K562 (cell line): ENCODE measurements at regions not wholly inside any gene's neighbourhood (a gene's known extent, or its start where the extent isn't known, plus 50 kb on each side); places are given as distances from the start of the nearest gene placed in this dataset.

Experiments
- ATAC-seq: fragments of 200-7000 bp; cut with Tn5 transposase; 3 replicates; pipeline ENCODE4 v1.9.1; 2020; ENCODE audit warnings: moderate library complexity
- BruUV-seq: library from RNA; stranded (reverse); fragments of 400-500 nt; replicated peaks from 2 replicates; lab custom pipeline; 2021; lab: Mats Ljungman, UMichigan
- CTCF ChIA-PET: fragments of 300-600 bp; formaldehyde crosslinking; extraction: SDS; loops from one replicate; lab custom pipeline; 2021; ENCODE audit warnings: low intra/inter-chr PET ratio; lab: Yijun Ruan, JAX
- POLR2A ChIA-PET: fragments of 300-600, 350-650 bp; sonication (Branson Sonifier 250); formaldehyde crosslinking; extraction: SDS; loops from one replicate; lab custom pipeline; 2021; ENCODE audit warnings: antibody characterized with exemption, inconsistent platforms; lab: Yijun Ruan, JAX
- DNase-seq, 4 experiments: peaks; one replicate each; pipeline versions ENCODE4 v3.0.0 to v3.0.0-alpha.2; 2011 to 2018; ENCODE audit warnings: low spot score in 3 of 4, mixed read lengths in 3 of 4; ENCODE audit errors: extremely low read depth in 1 of 4
- FAIRE-seq: peaks from 2 replicates; lab custom pipeline; 2011; peaks lifted over from hg19 to GRCh38; lab: Jason Lieb, UNC
- H2AFZ ChIP-seq: 2 replicates; pipeline ENCODE4 v1.6.0; 2011; ENCODE audit warnings: low read depth, low read length, control low read depth, inconsistent platforms
- H3K27ac ChIP-seq: fragments of 200-600 bp; 3 replicates; pipeline ENCODE4 v1.8.0; 2011; ENCODE audit warnings: low read depth, mild to moderate bottlenecking, control low read depth, inconsistent platforms, low read length, moderate library complexity, mixed read lengths; ENCODE audit errors: extremely low read depth
- H3K27me3 ChIP-seq, 2 experiments: fragments of 300-600 bp in 1 of 2; 2 replicates in 1 of 2; 3 replicates in 1 of 2; pipeline versions ENCODE4 v1.6.0 to v1.8.0; 2011; ENCODE audit warnings: inconsistent platforms in 2 of 2, low read length in 2 of 2, mild to moderate bottlenecking in 1 of 2, mixed read lengths in 1 of 2, moderate library complexity in 1 of 2; ENCODE audit not compliant: control insufficient read depth in 2 of 2, insufficient read depth in 2 of 2
- H3K36me3 ChIP-seq: fragments of 300-600 bp; 3 replicates; pipeline ENCODE4 v1.8.0; 2011; ENCODE audit warnings: mild to moderate bottlenecking, low read length, inconsistent platforms; ENCODE audit not compliant: control insufficient read depth, insufficient read depth
- H3K4me1 ChIP-seq, 2 experiments: fragments of 200-600 bp in 1 of 2; replicated peaks in 1 of 2; 2 replicates in 1 of 2; 3 replicates in 1 of 2; pipeline versions ENCODE4 v1.5.1 to v1.8.0; 2011; ENCODE audit warnings: inconsistent platforms in 2 of 2, low read length in 2 of 2, mild to moderate bottlenecking in 1 of 2, mixed read lengths in 1 of 2, moderate library complexity in 1 of 2; ENCODE audit not compliant: control insufficient read depth in 2 of 2, insufficient read depth in 2 of 2
- H3K4me2 ChIP-seq: 2 replicates; pipeline ENCODE4 v1.6.1; 2011; ENCODE audit warnings: low read length, control low read depth, inconsistent platforms, mixed read lengths; ENCODE audit not compliant: insufficient read depth
- H3K4me3 ChIP-seq: fragments of 200-600 bp; sonication (generic), shearing (Covaris generic); 2 replicates; pipeline ENCODE4 v1.5.1; 2016; ENCODE audit warnings: control low read depth, inconsistent platforms
- H3K79me2 ChIP-seq: fragments of 200-600 bp; 3 replicates; pipeline ENCODE4 v1.8.0; 2011; ENCODE audit warnings: low read length, inconsistent platforms; ENCODE audit not compliant: control insufficient read depth, insufficient read depth
- H3K9ac ChIP-seq, 2 experiments: 2 replicates each; pipeline versions ENCODE4 v1.6.0 to v1.6.1; 2011; ENCODE audit warnings: low read depth in 2 of 2, low read length in 2 of 2, control low read depth in 1 of 2, inconsistent platforms in 1 of 2, mild to moderate bottlenecking in 1 of 2, mixed read lengths in 1 of 2; ENCODE audit not compliant: insufficient read depth in 1 of 2
- H3K9me1 ChIP-seq: one replicate; pipeline ENCODE4 v1.6.0; 2011; ENCODE audit warnings: inconsistent platforms, mild to moderate bottlenecking, low read length, moderate library complexity; ENCODE audit not compliant: control insufficient read depth, insufficient read depth
- H3K9me3 ChIP-seq: replicated peaks from 2 replicates; pipeline ENCODE4 v1.5.1; 2011; ENCODE audit warnings: low read depth, low read length, inconsistent platforms; ENCODE audit not compliant: control insufficient read depth, insufficient read depth
- H4K20me1 ChIP-seq: replicated peaks from 2 replicates; pipeline ENCODE4 v1.6.1; 2011; ENCODE audit warnings: low read length, inconsistent platforms, mixed read lengths; ENCODE audit not compliant: control insufficient read depth, insufficient read depth
- BMI1 ChIP-seq: fragments of 150-350 bp; IDR thresholded peaks from 2 replicates; pipeline ENCODE4 v1.6.1; 2014; ENCODE audit warnings: low read length
- CEBPG ChIP-seq, 3 experiments: fragments of 200-800 bp in 1 of 3; sonication (Bioruptor generic) in 1 of 3; sonication (generic) in 1 of 3; formaldehyde crosslinking in 1 of 3; IDR thresholded peaks in 2 of 3; conservative IDR thresholded peaks in 1 of 3; 2 replicates each; pipeline versions ENCODE4 v1.6.1 to v1.8.0; 2016 to 2022; ENCODE audit warnings: missing compliant biosample characterization in 2 of 3, missing genetic modification characterization in 2 of 3, mild to moderate bottlenecking in 1 of 3, missing genetic modification reagents in 1 of 3
- DMBX1 ChIP-seq: fragments of 250-450 bp; sonication (Bioruptor Pico); IDR thresholded peaks from 2 replicates; pipeline ENCODE4 v1.8.0; 2022; ENCODE audit warnings: inconsistent platforms, mild to moderate bottlenecking, moderate library complexity, borderline replicate concordance
- ILF3 ChIP-seq: fragments of 450-650 bp; IDR thresholded peaks from 2 replicates; pipeline ENCODE4 v1.6.1; 2018; ENCODE audit warnings: antibody characterized with exemption, mild to moderate bottlenecking, moderate library complexity, borderline replicate concordance
- MCM2 ChIP-seq: fragments of 450-650 bp; IDR thresholded peaks from 2 replicates; pipeline ENCODE4 v1.6.1; 2017; ENCODE audit warnings: low read depth, mild to moderate bottlenecking
- NCOA1 ChIP-seq: fragments of 450-650 bp; IDR thresholded peaks from 2 replicates; pipeline ENCODE4 v1.6.1; 2016; ENCODE audit warnings: low read depth
- PKNOX1 ChIP-seq: fragments of 450-650 bp; IDR thresholded peaks from 2 replicates; pipeline ENCODE4 v1.6.1; 2016
- POLR3G ChIP-seq: IDR thresholded peaks from 2 replicates; pipeline ENCODE4 v1.6.1; 2011; ENCODE audit not compliant: insufficient read length, insufficient replicate concordance; ENCODE audit errors: extremely low read depth
- SMAD4 ChIP-seq: fragments of 250-450 bp; sonication (Bioruptor Pico); conservative IDR thresholded peaks from 2 replicates; pipeline ENCODE4 v1.8.0; 2021; ENCODE audit warnings: inconsistent platforms, mild to moderate bottlenecking, moderate library complexity
- ZNF79 ChIP-seq: fragments of 250-450 bp; sonication (Bioruptor Pico); IDR thresholded peaks from 2 replicates; pipeline ENCODE4 v1.4.0; 2020; ENCODE audit warnings: low read depth, mild to moderate bottlenecking, moderate library complexity
- WGBS: fragments of 100-300 bp; shearing (Covaris generic); methylation state at CpG from one replicate; pipeline ENCODE4 v1.1.6; 2016; ENCODE audit warnings: low coverage, mixed read lengths; ENCODE audit not compliant: insufficient coverage; ENCODE audit errors: missing lambda C conversion rate; 5-methylcytosine and 5-hydroxymethylcytosine counted together
- in situ Hi-C: fragments of 300-500 bp; cut with MboI; formaldehyde crosslinking; loops from 4 replicates; pipeline ENCODE4 v1.15.0; 2018; ENCODE audit warnings: inconsistent platforms, mixed read lengths
- intact Hi-C: fragments of 100-400 bp; cut with micrococcal nuclease; formaldehyde crosslinking; loops from 2 replicates; pipeline ENCODE4 v1.14.2; 2022
- TF ChIP-seq, protein P1 (sequence below): IDR thresholded peaks from 3 replicates; pipeline ENCODE4 v1.6.1; 2011; ENCODE audit warnings: borderline replicate concordance, mild to moderate bottlenecking; ENCODE audit not compliant: insufficient read length, insufficient read depth

- in situ Hi-C loops (no loop called here), intact Hi-C loops (no loop called here)
- H3K27me3 ChIP-seq = no peaks in the 10 kb centered on the region
- H3K4me3 ChIP-seq = no peak overlapping the region
- POLR2A ChIA-PET = no interaction called here
- no peaks in the 10 kb centered on the region for H4K20me1 ChIP-seq
- DNase-seq (no peak), ATAC-seq (no peak), FAIRE-seq (no peak)
- CTCF ChIA-PET = no interaction called here
- no peaks in the 10 kb centered on the region for H3K9me3 ChIP-seq
- WGBS = 0% methylated on average over 3 of the region's 3 CpGs
- H3K79me2 ChIP-seq = no peaks in the 10 kb centered on the region
- H3K27ac ChIP-seq = no peak overlapping the region
- H3K9ac ChIP-seq = no peak overlapping the region
- no peaks in the 10 kb centered on the region for H3K9me1 ChIP-seq
- H3K4me2 ChIP-seq = no peak overlapping the region
- no peak for TF ChIP-seq DMBX1 (CRISPR knock-in tag)
- TF ChIP-seq, all 486 proteins: peak for 0
- BruUV-seq = no TSS peak
- Histone ChIP-seq H2AFZ (no peak overlapping the region), H3K36me3 (no peaks in the 10 kb centered on the region), H3K4me1 (no peaks in the 10 kb centered on the region)
Measured at GRCh38 chr5:39896104-39896503, 471.3 kb upstream of the DAB2 start.

DNA sequence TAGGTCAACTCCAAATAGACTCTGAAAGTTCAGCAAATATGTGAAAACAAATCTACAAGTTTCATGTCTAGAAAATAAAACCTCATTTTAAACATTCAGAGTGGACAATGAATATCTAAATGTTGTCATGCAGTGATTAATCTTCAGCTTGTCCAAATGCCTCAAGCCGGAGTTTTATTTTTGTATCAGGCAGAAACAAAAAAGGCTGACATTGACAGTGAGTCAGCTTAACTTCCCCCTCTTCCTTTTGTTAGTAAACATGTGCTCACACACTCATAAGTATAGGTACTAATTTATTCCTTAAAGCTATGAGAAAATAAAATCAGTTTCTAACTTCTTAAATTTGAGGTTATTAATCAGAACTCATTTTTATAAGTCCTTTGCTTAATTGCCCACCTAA lies 467.9 kb upstream of the DAB2 start:
- no peaks in the 10 kb centered on the region for H3K27me3 ChIP-seq
- no peaks in the 10 kb centered on the region for H4K20me1 ChIP-seq
- no peak overlapping the region for H2AFZ ChIP-seq
- no peak overlapping the region for H3K27ac ChIP-seq
- H3K9ac ChIP-seq = no peak overlapping the region
- DNase-seq = no peak
- H3K79me2 ChIP-seq = no peaks in the 10 kb centered on the region
- no peaks in the 10 kb centered on the region for H3K9me1 ChIP-seq
- POLR2A ChIA-PET = no interaction called here
- in situ Hi-C loops = no loop called here
- CTCF ChIA-PET = no interaction called here
- FAIRE-seq = no peak
- H3K4me1 ChIP-seq = no peaks in the 10 kb centered on the region
- no peak overlapping the region for H3K4me2 ChIP-seq
- WGBS = 12% methylated on average over 1 of the region's 1 CpG
- no peaks in the 10 kb centered on the region for H3K36me3 ChIP-seq
- intact Hi-C loops = no loop called here
- no peak overlapping the region for H3K4me3 ChIP-seq
- BruUV-seq = no TSS peak
- no peak for ATAC-seq
- H3K9me3 ChIP-seq = no peaks in the 10 kb centered on the region
- no peak for TF ChIP-seq ZNF79 (CRISPR knock-in tag)
- TF ChIP-seq SMAD4 (CRISPR knock-in tag) = no peak
- no peak for TF ChIP-seq MCM2
- no peak for TF ChIP-seq PKNOX1
- TF ChIP-seq NCOA1 = no peak
- TF ChIP-seq, protein P1, sequence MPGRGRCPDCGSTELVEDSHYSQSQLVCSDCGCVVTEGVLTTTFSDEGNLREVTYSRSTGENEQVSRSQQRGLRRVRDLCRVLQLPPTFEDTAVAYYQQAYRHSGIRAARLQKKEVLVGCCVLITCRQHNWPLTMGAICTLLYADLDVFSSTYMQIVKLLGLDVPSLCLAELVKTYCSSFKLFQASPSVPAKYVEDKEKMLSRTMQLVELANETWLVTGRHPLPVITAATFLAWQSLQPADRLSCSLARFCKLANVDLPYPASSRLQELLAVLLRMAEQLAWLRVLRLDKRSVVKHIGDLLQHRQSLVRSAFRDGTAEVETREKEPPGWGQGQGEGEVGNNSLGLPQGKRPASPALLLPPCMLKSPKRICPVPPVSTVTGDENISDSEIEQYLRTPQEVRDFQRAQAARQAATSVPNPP = no peak
- no peak for TF ChIP-seq CEBPG (CRISPR knock-in tag; IDR thresholded peaks at IDR 0.05)
- TF ChIP-seq CEBPG (tag; conservative IDR thresholded peaks at IDR 0.05 in 1 of 2, IDR thresholded peaks at IDR 0.05 in 1 of 2) = no peak
- no peak for TF ChIP-seq POLR3G
- no peak for TF ChIP-seq ILF3
- TF ChIP-seq BMI1 = no peak
